ENCODE measurements at regions not wholly inside any gene's neighbourhood (a gene's known extent, or its start where the extent isn't known, plus 50 kb on each side); places are given as distances from the start of the nearest gene placed in this dataset.
"Not testable (repeated sequence)": the region's sequence is repeated elsewhere in the genome, so short reads cannot be mapped to it uniquely, and the experiment has no call there.

GRCh38 chr9:25449503-25449902 lies 228.7 kb downstream of the TUSC1 start (continued):
- TF ChIP-seq ZNF10 (tag by site-specific recombination; IDR thresholded peaks at IDR 0.05) (no peak), ZNF202 (tag by site-specific recombination; IDR thresholded peaks at IDR 0.05; ENCODE audit: borderline replicate concordance) (no peak), ZNF223 (tag by site-specific recombination; IDR thresholded peaks at IDR 0.05) (no peak), ZNF138 (tag by site-specific recombination; IDR thresholded peaks at IDR 0.05; ENCODE audit: borderline replicate concordance) (no peak), YY2 (tag by site-specific recombination; IDR thresholded peaks at IDR 0.05) (no peak), GLIS1 (tag by site-specific recombination; IDR thresholded peaks at IDR 0.05) (no peak)
- TF ChIP-seq, protein P1, sequence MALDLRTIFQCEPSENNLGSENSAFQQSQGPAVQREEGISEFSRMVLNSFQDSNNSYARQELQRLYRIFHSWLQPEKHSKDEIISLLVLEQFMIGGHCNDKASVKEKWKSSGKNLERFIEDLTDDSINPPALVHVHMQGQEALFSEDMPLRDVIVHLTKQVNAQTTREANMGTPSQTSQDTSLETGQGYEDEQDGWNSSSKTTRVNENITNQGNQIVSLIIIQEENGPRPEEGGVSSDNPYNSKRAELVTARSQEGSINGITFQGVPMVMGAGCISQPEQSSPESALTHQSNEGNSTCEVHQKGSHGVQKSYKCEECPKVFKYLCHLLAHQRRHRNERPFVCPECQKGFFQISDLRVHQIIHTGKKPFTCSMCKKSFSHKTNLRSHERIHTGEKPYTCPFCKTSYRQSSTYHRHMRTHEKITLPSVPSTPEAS (tag by site-specific recombination; IDR thresholded peaks at IDR 0.05), result no peak
- TF ChIP-seq, protein P2, sequence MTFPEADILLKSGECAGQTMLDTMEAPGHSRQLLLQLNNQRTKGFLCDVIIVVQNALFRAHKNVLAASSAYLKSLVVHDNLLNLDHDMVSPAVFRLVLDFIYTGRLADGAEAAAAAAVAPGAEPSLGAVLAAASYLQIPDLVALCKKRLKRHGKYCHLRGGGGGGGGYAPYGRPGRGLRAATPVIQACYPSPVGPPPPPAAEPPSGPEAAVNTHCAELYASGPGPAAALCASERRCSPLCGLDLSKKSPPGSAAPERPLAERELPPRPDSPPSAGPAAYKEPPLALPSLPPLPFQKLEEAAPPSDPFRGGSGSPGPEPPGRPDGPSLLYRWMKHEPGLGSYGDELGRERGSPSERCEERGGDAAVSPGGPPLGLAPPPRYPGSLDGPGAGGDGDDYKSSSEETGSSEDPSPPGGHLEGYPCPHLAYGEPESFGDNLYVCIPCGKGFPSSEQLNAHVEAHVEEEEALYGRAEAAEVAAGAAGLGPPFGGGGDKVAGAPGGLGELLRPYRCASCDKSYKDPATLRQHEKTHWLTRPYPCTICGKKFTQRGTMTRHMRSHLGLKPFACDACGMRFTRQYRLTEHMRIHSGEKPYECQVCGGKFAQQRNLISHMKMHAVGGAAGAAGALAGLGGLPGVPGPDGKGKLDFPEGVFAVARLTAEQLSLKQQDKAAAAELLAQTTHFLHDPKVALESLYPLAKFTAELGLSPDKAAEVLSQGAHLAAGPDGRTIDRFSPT (tag by site-specific recombination; IDR thresholded peaks at IDR 0.05), result no peak

GRCh38 chr9:25445721-25446120 lies 232.5 kb downstream of the TUSC1 start:
- POLR2A ChIA-PET; H3K27ac ChIP-seq (ENCODE audit: extremely low read depth, low read depth, low read length); CTCF ChIA-PET: not testable (repeated sequence)

GRCh38 chr9:25442526-25442925 lies 235.7 kb downstream of the TUSC1 start:
- TF ChIP-seq ZNF157 (tag by site-specific recombination; IDR thresholded peaks at IDR 0.05) (no peak), ZNF660 (tag by site-specific recombination; IDR thresholded peaks at IDR 0.05) (no peak), WT1 (tag by site-specific recombination; IDR thresholded peaks at IDR 0.05) (no peak), ZBTB17 (tag by site-specific recombination; IDR thresholded peaks at IDR 0.05) (no peak), YY1 (tag by site-specific recombination; IDR thresholded peaks at IDR 0.05) (no peak), SP2 (tag by site-specific recombination; IDR thresholded peaks at IDR 0.05) (no peak), ZNF114 (tag by site-specific recombination; IDR thresholded peaks at IDR 0.05) (no peak), ZNF571 (tag by site-specific recombination; IDR thresholded peaks at IDR 0.05) (no peak), ZNF600 (tag by site-specific recombination; IDR thresholded peaks at IDR 0.05) (no peak), ZNF785 (tag by site-specific recombination; IDR thresholded peaks at IDR 0.05) (no peak), BCL11B (tag by site-specific recombination; IDR thresholded peaks at IDR 0.05; ENCODE audit: low read depth) (no peak), ZNF473 (tag by site-specific recombination; IDR thresholded peaks at IDR 0.05) (no peak), REPIN1 (tag by site-specific recombination; IDR thresholded peaks at IDR 0.05; ENCODE audit: low read depth) (no peak)
- TF ChIP-seq, protein P3, sequence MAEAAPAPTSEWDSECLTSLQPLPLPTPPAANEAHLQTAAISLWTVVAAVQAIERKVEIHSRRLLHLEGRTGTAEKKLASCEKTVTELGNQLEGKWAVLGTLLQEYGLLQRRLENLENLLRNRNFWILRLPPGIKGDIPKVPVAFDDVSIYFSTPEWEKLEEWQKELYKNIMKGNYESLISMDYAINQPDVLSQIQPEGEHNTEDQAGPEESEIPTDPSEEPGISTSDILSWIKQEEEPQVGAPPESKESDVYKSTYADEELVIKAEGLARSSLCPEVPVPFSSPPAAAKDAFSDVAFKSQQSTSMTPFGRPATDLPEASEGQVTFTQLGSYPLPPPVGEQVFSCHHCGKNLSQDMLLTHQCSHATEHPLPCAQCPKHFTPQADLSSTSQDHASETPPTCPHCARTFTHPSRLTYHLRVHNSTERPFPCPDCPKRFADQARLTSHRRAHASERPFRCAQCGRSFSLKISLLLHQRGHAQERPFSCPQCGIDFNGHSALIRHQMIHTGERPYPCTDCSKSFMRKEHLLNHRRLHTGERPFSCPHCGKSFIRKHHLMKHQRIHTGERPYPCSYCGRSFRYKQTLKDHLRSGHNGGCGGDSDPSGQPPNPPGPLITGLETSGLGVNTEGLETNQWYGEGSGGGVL (tag by site-specific recombination; IDR thresholded peaks at IDR 0.05), result no peak
- TF ChIP-seq, protein P4, sequence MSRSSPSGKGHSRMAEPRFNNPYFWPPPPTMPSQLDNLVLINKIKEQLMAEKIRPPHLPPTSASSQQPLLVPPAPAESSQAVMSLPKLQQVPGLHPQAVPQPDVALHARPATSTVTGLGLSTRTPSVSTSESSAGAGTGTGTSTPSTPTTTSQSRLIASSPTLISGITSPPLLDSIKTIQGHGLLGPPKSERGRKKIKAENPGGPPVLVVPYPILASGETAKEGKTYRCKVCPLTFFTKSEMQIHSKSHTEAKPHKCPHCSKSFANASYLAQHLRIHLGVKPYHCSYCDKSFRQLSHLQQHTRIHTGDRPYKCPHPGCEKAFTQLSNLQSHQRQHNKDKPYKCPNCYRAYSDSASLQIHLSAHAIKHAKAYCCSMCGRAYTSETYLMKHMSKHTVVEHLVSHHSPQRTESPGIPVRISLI (tag by site-specific recombination; IDR thresholded peaks at IDR 0.05), result no peak
- TF ChIP-seq, protein P5, sequence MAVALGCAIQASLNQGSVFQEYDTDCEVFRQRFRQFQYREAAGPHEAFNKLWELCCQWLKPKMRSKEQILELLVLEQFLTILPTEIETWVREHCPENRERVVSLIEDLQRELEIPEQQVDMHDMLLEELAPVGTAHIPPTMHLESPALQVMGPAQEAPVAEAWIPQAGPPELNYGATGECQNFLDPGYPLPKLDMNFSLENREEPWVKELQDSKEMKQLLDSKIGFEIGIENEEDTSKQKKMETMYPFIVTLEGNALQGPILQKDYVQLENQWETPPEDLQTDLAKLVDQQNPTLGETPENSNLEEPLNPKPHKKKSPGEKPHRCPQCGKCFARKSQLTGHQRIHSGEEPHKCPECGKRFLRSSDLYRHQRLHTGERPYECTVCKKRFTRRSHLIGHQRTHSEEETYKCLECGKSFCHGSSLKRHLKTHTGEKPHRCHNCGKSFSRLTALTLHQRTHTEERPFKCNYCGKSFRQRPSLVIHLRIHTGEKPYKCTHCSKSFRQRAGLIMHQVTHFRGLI (tag by site-specific recombination; IDR thresholded peaks at IDR 0.05), result no peak
- CTCF ChIA-PET, result no interaction called here
- no peak overlapping the region for H3K4me3 ChIP-seq (ENCODE audit: low read depth, low read length)
- H3K4me1 ChIP-seq (ENCODE audit: control insufficient read depth, insufficient read depth, low read length), result no peaks in the 10 kb centered on the region
- H3K27ac ChIP-seq (ENCODE audit: extremely low read depth, low read depth, low read length), result no peak overlapping the region
- H3K36me3 ChIP-seq (ENCODE audit: control insufficient read depth in 2 of 2, insufficient read depth in 1 of 2, low read length in 2 of 2), result no peaks in the 10 kb centered on the region
- POLR2A ChIA-PET, result no interaction called here
- no peaks in the 10 kb centered on the region for H3K9me3 ChIP-seq (ENCODE audit: control insufficient read depth, insufficient read depth, low read depth, low read length)

More at GRCh38 chr9:25445721-25446120, 232.5 kb downstream of the TUSC1 start:
- not testable (repeated sequence) for H3K36me3 ChIP-seq (ENCODE audit: control insufficient read depth in 2 of 2, insufficient read depth in 1 of 2, low read length in 2 of 2); H3K4me1 ChIP-seq (ENCODE audit: control insufficient read depth, insufficient read depth, low read length); H3K4me3 ChIP-seq (ENCODE audit: low read depth, low read length); H3K9me3 ChIP-seq (ENCODE audit: control insufficient read depth, insufficient read depth, low read depth, low read length)

Measured in HEK293 (cell line).